ENCODE measurements at regions not wholly inside any gene's neighbourhood (a gene's known extent, or its start where the extent isn't known, plus 50 kb on each side); places are given as distances from the start of the nearest gene placed in this dataset.
A peak's percentile ranks its signal among the peaks of the same experiment; 100 is the strongest.

DNA sequence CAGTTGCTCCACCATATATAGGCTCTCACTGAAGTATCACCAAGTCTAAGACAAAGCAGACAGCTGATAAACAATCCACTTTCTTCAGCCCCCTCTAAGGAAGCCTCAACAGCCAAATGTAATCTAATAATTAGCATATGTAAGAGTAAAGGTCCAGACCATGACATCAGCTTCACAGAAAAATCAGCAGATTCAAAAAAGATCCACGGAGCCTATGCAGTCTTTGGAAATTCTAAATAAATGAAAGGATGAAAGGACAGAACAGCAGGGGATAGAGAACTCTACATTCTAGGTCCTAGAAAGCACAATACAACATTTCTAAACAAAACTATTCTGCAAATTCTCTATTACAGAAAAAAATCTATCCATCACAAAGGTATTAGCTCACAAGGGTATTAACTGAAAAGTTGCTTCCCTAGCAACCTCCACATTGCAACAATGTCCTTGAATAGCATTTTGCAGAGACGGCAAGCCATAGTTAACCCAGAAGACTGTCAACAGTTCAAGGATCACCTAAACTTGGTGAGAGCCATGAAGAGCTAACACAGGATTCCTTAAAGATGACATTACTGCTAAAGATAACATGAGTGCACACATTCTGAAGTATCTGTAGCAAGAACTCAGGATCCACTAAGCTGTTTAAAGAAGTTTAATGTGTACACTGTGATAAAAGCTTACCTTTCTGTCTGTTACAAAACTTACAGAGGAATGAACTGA is 74.3 kb downstream of the SIPA1L2 start:
- no peak for DNase-seq

DNA sequence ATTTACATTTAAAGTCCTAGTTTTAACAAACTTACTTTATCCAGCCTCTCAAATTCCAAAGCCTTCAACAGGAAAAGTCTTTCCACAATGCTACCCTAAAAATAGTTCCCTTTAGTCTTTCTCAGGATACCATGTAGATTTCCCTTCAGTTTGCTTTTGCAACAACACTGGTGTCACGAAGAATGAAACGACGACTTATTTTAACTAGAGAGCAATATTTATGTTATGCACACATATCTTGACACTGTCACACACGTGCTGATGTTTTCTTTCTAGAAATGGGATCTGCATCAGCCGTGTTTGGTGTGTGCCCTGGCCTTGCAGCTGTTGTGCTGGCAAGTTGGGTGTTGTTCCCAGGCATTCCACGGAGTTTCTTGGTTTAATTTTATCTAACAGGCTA is 75.5 kb downstream of the SIPA1L2 start:
- DNase-seq = no peak

DNA sequence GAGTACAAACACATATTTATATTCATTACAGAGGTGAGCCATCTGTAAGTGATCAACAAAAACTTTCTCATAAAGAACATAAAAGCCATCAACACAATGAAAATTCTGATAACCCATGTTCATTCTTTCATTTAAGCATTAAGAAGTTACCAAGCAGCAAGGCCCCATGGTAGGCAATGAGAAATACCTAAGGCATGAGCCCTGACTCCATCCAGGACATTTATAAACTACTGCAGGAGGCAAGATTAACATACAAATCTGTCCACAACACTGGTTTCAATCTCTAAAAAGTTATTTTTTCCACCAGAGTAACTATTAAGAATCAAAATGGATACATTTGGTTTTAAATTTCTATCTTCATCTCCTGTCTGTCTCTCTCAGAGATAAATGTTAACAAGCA is 76.1 kb downstream of the SIPA1L2 start:
- DNase-seq = no peak

DNA sequence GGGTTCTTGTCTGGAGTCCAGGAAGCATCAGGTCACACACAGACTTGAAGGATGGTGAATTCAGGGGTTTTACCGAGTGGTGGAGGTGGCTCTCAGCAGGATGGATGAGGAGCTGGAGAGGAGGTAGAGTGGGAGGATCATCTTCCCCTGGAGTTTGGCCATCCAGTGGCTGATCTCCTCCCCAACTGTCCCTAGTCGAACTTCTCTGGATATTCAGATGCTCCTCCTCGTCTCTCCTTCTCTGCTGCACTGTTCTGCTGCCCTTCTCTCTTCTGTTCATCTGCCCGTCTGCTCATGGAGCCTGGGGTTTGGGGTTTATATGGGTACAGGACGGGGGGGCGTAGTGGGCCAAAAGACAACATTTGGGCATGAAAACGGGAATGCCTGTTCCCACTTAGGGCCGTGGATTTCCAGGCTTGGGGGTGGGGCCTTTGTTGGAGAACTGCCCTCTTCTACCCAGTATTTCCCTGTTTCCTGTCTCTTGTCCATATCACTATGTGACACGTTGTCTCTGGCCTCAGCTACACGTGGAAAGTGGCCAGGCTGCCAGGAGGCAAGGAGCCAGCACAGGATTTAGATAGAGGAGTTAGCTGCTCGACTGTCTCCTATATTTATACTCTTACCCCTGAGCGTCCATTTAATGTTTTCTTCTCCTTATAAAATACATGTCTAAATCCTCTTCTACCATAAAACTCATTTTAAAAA is 76.7 kb downstream of the SIPA1L2 start:
- DNase-seq = no peak

DNA sequence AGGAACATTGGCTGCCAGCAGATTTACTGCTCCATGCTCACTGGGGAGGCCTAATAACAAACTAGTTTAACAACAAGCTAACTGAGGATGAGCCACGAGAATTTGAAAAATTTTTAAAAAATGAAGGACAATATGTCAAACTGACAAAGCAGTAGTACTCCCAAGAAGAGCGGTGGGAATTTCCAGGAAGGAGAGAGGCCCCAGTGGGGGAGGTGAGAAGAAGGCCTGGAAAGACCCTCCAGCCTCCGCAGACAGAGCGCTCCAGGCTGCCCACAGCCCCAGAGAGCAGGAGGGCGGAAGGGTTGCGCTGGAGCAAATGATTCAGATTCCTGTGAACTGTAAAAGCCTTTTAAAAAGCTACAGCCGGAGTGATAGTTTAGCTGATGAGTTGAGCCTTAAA is 78.5 kb downstream of the SIPA1L2 start:
- no peak for DNase-seq

DNA sequence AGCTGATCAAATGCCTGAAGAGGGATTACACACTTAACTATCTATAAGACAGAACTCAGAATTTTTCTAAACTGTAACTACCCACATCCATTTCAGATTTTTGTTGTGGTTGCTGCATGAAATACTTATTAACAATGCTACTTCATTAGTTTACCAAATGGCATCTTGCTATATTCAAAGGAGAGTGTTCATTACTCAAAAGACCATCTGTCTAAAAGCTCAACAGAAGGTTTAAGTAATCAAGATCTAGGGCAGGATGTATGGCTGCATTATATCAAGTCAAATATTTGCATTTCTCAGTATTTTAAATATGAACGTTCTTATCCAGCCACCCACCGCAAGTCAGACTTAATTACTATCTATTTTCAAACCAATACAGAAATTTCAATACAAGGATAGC is 79.9 kb downstream of the SIPA1L2 start:
- DNase-seq = no peak

DNA sequence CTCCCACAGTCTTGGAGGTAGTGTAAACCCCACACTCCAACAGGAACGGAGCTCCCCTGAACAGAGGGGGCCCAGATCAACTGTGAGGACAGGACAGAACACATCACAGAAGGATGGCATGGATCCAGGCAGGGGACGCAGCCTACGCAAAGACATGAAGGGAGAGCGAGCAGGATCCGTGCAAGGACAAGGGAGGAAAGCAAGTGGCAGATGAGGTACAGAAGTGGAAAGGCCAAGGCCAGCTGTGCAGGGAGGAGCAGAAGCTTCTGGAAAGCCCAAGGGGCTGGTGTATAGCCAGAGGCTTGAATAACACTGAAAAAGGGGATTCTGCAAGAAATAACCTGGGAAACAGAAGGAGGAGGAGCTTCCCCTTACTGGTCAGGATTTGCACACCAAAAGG is 81.2 kb downstream of the SIPA1L2 start:
- no peak for DNase-seq

DNA sequence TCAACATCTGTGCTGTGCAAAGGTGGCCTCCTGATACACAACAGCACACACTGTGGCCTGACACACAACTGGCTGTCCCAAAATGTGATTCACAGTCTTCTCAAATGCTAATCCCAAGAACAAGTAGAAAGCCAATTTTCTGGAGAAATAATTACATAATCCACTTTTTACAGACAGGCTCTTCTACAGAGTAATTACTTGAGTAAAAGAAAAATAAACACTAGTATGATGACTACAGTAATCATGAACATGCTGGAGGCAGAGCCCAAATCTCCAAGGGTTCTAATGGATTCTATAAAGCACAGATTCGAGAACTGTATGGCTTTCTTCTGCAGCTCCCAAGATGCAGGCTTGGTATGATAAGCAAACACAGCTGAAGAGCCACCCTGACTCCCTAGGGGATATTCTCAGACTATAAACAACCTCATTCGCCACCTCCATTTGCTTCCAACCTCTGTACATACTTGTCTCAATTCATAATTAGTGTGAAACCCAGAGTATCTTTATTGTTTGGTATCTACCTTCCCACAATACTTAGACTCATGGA is 81.9 kb downstream of the SIPA1L2 start:
- DNase-seq = no peak

DNA sequence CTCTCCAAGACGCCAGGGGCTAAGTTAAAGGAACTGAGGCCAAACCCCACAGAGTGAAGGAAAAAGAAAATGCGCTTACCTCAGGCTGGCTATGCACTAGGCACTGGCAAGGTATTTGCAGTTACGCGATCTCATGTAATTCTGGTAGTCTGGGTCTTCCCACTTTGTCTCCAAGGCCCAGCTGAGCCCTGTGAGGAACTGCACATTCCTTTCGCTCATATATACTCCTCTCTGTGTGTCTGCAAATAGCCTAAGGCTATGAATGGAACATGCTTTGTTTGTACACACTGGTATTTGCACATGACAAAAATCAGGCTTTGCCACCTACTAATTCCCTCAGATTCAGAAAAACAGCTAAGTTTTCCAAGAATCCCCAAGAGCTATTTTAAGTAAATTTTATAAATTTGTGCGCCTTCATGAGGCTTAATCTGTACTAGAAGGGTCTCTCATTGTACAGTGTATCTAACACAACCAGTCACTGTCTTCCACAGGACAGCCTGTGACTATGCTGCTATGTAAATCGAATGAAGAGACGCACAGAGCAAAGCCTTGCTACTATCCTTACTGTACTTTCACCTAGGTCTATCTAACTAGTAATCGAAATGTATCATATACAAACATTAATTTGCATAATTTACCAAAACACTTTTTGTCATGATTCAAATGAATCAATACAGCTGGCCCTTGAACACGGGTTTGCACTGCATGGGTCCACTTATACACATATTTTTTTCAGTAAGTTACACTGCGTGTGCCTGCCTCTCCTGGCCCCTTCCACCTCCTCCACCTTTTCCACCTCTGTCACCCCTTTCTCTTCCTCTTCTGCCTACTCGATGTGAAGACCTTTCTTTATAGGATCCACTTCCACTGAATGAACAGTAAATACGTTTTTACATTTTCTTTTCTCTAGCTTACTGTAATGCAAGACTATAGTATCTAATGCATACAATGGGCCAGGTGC is 87.0 kb downstream of the SIPA1L2 start:
- peak; percentile 14 for DNase-seq

DNA sequence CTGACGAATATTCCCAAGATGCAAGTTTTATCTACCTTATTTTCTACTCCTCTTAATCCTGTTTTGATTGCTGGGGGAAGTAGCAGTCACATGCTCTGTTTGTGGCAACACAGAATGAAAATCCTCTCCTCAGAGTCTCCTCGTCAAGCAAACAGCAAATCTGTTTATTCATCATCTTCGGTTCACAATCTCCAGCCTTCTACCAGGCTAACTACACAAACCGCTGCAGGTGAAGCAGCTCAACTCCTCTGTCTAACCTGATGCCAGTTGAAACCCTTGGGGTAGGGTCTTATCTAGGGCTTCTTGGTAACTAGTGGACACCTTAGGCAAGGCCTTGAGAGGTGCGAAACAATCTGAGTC is 91.0 kb downstream of the SIPA1L2 start:
- DNase-seq = no peak

DNA sequence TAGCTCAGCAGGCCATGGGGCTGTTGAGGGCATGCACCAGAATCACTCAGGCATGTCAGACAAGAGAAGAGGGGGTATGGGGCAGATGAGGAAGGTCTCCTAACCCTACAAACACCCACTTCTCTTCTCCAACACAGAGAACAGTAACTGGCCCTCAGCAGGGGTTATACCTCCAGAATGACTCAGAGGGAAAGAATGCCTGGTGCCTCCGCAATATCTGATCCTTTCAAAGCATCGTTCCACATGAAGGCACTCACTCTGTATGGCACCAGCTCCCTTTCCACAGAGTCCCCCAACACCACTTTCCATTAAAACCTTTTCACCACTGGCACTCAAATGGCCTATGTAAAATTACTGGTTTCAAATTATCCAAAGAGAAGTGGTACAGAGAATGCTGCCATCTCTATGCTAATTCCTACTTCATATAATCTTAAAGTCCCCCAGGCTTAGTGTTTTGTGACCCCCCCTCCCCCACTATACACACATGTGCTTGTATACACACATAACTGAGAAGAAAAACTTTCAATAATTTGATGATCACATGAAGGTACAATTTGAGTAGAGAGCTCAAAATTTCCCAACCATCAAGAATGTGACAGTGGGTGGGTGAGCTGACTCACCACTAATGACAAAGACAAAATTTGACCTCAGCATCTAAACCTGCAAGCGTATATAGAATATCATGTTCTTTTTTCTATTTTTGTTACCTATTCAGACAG is 91.5 kb downstream of the SIPA1L2 start:
- DNase-seq = peak; percentile 78

DNA sequence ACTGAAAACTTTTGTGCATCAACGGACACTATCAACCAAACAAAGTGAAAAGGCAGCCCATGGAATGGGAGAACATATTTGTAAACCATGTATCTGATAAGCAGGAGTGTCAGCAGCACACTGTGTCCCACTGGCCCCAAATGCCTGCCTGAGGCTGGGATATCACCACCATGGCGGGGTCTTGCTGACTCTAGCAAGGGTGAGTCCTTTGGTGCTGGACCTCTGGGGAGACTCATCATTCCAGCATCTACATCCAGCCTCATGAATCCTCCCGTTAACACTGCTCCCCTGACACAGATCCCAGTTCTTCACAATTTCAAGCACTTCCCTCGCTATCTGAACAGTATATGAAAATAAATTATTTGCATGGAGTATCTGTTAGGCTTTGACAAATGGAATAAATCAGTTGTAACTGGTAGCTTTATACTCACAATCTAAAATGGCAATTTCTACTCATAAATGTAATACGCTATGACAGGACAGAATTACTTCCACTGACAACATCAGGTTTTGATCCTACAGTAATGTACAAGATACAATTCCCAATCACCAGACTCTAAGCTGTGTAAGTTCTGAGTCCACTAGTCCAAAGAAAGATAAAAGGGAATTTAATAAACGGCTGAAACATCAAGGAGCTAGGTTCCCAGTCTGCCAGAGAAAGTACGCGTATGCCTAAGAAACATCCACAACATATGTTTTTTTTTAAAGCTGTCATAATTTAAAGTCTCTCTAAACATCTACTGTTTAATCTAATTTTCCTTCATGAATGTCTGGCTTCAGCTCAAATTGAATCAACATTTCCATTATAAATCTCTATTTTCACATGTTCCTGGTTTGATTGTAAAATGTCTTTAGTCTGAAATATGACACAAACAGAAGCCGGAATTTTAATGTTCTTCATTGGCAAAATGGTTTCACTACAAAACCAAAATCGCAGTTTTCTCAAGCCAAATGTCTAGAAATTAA is 95.1 kb downstream of the SIPA1L2 start:
- no peak for DNase-seq

DNA sequence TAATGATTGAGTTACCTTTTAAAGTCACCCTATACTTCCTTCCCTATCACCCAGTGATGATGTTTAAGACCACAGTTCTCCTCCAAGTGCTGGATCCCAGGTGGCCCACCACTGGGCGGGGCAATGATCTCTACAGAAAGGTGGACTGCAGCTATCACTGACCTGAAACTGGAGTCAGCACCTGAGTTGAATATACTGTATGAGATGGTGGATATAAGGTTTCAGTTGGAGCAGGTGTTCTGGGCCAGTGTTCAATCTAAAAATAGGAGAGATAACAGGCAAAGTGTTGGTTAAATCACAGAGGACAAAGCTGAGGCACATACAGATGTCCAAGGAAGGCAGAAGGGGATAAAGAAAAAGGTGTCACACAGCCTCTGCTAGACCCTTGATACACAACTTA is 96.6 kb downstream of the SIPA1L2 start:
- DNase-seq = no peak

DNA sequence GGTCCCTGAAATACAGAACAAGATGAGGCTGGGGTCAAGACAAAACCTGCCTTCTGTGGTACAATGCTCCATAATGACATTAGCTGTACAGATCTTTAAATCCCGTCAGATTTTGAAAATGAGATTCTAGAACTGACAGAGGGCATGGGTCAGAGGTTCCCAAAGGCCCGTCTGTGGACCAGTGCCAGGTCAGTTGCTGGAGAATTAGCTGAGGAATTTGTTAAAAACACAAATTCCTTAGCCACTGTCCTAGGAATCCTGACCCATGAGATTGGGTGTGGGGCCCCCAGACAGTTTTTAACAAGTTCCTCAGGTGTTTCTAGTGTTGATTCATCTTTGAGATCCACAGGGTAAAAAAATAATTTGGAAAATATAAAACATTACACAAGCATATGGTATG is 97.0 kb downstream of the SIPA1L2 start:
- DNase-seq = no peak

DNA sequence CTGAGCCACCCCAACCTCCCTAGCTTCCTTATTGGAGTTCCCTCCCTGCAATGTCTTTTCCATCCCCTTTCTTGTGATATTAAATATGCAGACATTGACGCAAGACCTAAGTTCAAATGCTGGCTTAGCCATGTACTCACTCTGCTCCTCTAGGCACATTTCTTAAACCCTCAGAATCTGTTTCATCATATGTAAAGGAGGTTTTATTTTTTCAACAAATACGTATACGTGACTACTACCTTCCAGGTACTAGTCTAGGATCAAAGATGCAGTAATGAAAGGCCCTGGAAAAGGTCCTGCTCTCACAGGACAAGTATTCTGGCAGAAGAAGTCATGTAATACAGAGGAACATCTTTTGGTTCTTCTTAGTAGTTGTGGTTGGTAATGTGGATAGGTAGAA is 98.6 kb downstream of the SIPA1L2 start:
- no peak for DNase-seq

DNA sequence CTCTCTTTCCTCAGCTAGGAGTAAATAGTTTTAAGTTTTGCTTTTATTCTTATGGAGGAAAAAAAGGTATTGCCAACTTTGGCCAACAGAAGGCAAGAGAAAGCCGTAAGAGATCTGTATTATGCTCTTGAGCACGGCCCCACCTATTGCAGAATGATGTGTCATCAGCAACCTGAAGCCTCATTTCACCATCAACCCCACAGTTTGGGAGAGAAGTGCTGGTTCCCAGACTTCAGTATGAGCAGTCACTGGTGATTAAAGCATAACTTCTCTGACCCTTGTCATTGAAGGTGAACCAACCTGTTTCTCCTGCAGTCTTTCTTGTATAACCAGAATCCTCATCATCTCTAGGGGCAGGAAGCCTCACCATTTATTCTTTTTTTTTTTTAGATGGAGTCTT is 100.2 kb downstream of the SIPA1L2 start:
- DNase-seq = no peak

DNA sequence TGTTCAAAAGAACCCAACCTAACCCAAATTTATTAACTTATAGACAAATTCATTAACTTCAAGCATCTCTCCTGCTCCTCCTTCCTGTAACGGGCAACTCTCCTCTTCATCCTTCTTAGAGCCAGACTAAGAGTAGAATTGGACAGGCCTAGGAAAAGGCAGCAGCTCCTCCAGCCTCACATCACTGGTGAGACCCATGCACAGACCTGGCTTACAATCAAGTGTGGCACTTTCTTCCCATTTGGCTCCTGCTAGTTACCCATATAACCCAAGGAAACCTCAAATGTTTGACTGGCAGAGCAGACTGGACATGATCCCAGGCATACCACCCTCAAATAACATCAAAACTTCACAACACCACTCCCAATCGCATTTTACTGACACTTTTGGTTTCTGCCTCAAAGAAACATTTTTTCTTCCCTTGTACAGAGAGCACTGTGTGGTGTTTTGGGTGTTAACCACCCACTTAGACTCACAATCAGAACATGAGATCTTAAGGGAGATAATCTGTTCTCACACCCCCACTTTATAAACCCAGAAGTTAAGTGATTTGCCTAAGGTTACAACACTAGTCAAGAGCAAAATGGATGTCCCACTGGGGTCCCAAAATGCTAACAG is 101.4 kb downstream of the SIPA1L2 start:
- DNase-seq = no peak

DNA sequence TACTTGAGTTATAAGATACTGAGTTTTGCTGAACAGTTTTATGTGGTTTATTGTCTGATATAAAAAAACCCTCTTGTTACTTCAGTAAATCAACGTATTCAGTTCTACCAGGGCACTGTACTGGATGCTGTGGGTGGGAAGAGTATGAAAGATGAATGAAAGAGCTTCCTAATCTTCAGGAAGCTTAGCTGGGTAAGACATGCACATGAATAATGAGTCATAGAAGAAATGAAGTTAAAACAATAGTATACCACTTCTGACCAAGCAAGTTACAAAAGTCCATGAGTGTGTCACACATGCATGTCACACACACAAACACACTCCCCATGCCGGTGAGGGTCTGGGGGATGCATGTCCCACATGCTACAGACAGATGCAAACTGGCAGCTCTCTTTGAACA is 105.9 kb downstream of the SIPA1L2 start:
- DNase-seq = no peak

DNA sequence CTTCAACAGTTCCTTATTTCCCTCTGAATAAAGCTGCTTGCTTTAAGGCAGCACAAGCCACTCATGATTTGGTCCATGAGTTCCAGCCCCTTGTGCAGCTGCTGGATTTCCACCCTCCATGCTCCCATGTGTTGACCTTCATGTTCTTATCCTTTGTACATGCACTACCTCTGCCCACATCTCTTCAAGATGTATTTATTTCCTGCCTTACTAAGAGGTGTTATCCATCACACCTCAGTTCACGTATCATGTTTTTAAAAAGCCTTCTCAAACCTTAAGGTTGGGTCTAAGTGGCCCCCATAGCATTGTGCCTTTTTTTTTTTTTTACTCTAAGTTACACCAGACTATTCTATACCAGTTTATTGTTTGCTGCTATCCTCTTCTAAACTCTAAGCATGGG is 107.7 kb downstream of the SIPA1L2 start:
- DNase-seq = no peak

DNA sequence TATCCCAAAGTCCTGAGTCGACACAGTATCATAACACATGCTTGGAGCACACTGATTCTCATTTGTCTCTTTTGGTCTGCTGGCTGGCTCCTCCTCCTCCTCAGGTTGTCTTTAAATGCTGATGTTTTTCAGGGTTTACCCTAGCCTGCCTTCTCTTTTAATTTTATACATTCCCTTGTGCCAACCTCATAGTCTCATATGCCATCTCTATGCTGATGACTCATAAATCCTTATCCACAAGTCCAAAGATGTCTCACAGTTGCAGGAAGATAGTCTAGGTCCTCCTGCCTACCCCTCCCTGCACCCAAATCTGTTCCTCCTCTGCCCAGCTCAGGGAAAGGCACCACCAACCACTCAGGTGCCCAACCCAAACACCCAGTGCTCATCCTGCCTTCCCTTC is 108.3 kb downstream of the SIPA1L2 start:
- DNase-seq = peak; percentile 30

DNA sequence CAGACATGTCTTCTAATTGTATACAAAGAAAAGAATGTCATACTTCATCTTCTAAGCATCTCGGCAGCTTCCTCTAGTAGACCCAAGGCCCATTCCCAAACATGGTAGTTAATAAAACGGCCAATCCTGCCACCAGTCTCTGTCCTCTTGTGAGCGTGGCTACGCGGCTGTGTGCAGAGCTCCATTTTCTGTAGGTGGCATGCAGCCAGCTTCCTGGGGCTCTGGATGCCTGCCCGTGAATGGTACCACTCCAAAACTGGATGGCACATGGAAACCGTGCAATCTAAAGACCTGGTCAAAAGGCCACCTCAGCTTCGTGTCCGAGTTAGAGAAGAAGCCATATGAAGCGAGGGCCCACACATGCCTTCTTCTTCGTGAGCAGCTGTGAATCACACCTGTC is 110.7 kb downstream of the SIPA1L2 start:
- DNase-seq = no peak

All from EL (cell line).